HEK293 (cell line): ENCODE measurements at regions not wholly inside any gene's neighbourhood (a gene's known extent, or its start where the extent isn't known, plus 50 kb on each side); places are given as distances from the start of the nearest gene placed in this dataset.

ENCODE experiments used
- CTCF ChIP-seq: fragments of 450-650 bp; formaldehyde crosslinking; IDR thresholded peaks from 2 replicates; pipeline ENCODE4 v1.5.1; 2016; ENCODE audit warnings: missing biosample characterization, missing genetic modification characterization
- KLF16 ChIP-seq: fragments of 450-650 bp; formaldehyde crosslinking; IDR thresholded peaks from 2 replicates; pipeline ENCODE4 v1.5.1; 2017; ENCODE audit warnings: missing biosample characterization, missing genetic modification characterization
- RBAK ChIP-seq: fragments of 450-650 bp; formaldehyde crosslinking; IDR thresholded peaks from 2 replicates; pipeline ENCODE4 v1.5.1; 2016; ENCODE audit warnings: missing biosample characterization, missing genetic modification characterization
- ZNF133 ChIP-seq: fragments of 450-650 bp; formaldehyde crosslinking; IDR thresholded peaks from 2 replicates; pipeline ENCODE4 v1.5.1; 2016; ENCODE audit warnings: missing biosample characterization, missing genetic modification characterization
- ZNF18 ChIP-seq: fragments of 450-650 bp; formaldehyde crosslinking; IDR thresholded peaks from 2 replicates; pipeline ENCODE4 v1.5.1; 2016; ENCODE audit warnings: missing biosample characterization, missing genetic modification characterization
- ZNF473 ChIP-seq: fragments of 450-650 bp; formaldehyde crosslinking; IDR thresholded peaks from 2 replicates; pipeline ENCODE4 v1.5.1; 2017; ENCODE audit warnings: missing biosample characterization, missing genetic modification characterization
- ZNF549 ChIP-seq: fragments of 450-650 bp; IDR thresholded peaks from 2 replicates; pipeline ENCODE4 v1.5.1; 2018; ENCODE audit warnings: missing biosample characterization, missing genetic modification characterization, mild to moderate bottlenecking, inconsistent platforms, moderate library complexity
- ZNF558 ChIP-seq: fragments of 450-650 bp; formaldehyde crosslinking; IDR thresholded peaks from 2 replicates; pipeline ENCODE4 v1.5.1; 2016; ENCODE audit warnings: missing biosample characterization, missing genetic modification characterization
- ZNF561 ChIP-seq: fragments of 450-650 bp; IDR thresholded peaks from 2 replicates; pipeline ENCODE4 v1.5.1; 2018; ENCODE audit warnings: missing biosample characterization, missing genetic modification characterization, borderline replicate concordance
- ZNF792 ChIP-seq: fragments of 450-650 bp; formaldehyde crosslinking; IDR thresholded peaks from 2 replicates; pipeline ENCODE4 v1.5.1; 2016; ENCODE audit warnings: missing biosample characterization, missing genetic modification characterization

GRCh38 chr1:10943991-10944730 lies 68.3 kb upstream of the TARDBP start:
- TF ChIP-seq ZNF549 (tag by site-specific recombination) (no peak), CTCF (no peak), ZNF792 (tag by site-specific recombination) (no peak), ZNF558 (tag by site-specific recombination) (no peak), ZNF561 (tag by site-specific recombination) (no peak), KLF16 (tag by site-specific recombination) (no peak; the same call in 1 of the 2 replicates), RBAK (no peak), ZNF133 (tag by site-specific recombination) (no peak), ZNF473 (tag by site-specific recombination) (no peak), ZNF18 (tag by site-specific recombination) (no peak)
